Smooth muscle cell (in vitro differentiated cells): ENCODE measurements at regions not wholly inside any gene's neighbourhood (a gene's known extent, or its start where the extent isn't known, plus 50 kb on each side); places are given as distances from the start of the nearest gene placed in this dataset.

Experiments
- DNase-seq: peaks from one replicate; lab custom pipeline; 2025; ENCODE audit not compliant: unreplicated experiment; lab: John Stamatoyannopoulos, UW
- H2AFZ ChIP-seq: fragments of 200-600 bp; sonication (generic); 2 replicates; pipeline ENCODE4 v1.6.0; 2016; ENCODE audit warnings: antibody characterized with exemption, low read depth, mild to moderate bottlenecking
- H3F3A ChIP-seq: fragments of 200-600 bp; sonication (generic); 2 replicates; pipeline ENCODE4 v1.6.0; 2017; ENCODE audit warnings: antibody characterized with exemption, low read depth
- H3K27ac ChIP-seq: fragments of 200-600 bp; sonication (generic); 2 replicates; pipeline ENCODE4 v1.5.1; 2016; ENCODE audit warnings: low read depth, mild to moderate bottlenecking
- H3K27me3 ChIP-seq: fragments of 200-600 bp; sonication (generic); 2 replicates; pipeline ENCODE4 v1.6.1; 2016; ENCODE audit warnings: low read depth, mild to moderate bottlenecking
- H3K36me3 ChIP-seq: fragments of 200-600 bp; sonication (generic); 2 replicates; pipeline ENCODE4 v1.5.1; 2016; ENCODE audit warnings: low read depth
- H3K4me1 ChIP-seq: fragments of 200-600 bp; sonication (generic); 2 replicates; pipeline ENCODE4 v1.5.1; 2016; ENCODE audit warnings: low read depth
- H3K4me2 ChIP-seq: fragments of 200-600 bp; sonication (generic); 2 replicates; pipeline ENCODE4 v1.6.0; 2016; ENCODE audit warnings: mild to moderate bottlenecking
- H3K4me3 ChIP-seq: fragments of 200-600 bp; sonication (generic); 2 replicates; pipeline ENCODE4 v1.5.1; 2016; ENCODE audit warnings: mild to moderate bottlenecking
- H3K79me2 ChIP-seq: fragments of 200-600 bp; sonication (generic); 2 replicates; pipeline ENCODE4 v1.6.0; 2016; ENCODE audit warnings: low read depth, mild to moderate bottlenecking
- H3K9ac ChIP-seq: fragments of 200-600 bp; sonication (generic); 2 replicates; pipeline ENCODE4 v1.6.0; 2016; ENCODE audit warnings: low read depth
- H3K9me3 ChIP-seq: fragments of 200-600 bp; sonication (generic); replicated peaks from 2 replicates; pipeline ENCODE4 v1.5.1; 2016; ENCODE audit warnings: low read depth
- H4K20me1 ChIP-seq: fragments of 200-600 bp; sonication (generic); 2 replicates; pipeline ENCODE4 v1.6.0; 2016; ENCODE audit warnings: low read depth
- CTCF ChIP-seq: fragments of 200-600 bp; sonication (generic); IDR thresholded peaks from 2 replicates; pipeline ENCODE4 v1.5.1; 2017; ENCODE audit warnings: borderline replicate concordance, mild to moderate bottlenecking, antibody characterized with exemption; ENCODE audit not compliant: insufficient read depth, poor library complexity, severe bottlenecking
- WGBS: methylation state at CpG from one replicate; pipeline ENCODE4 v1.1.7; 2016; ENCODE audit warnings: low lambda C conversion rate; 5-methylcytosine and 5-hydroxymethylcytosine counted together

GRCh38 chr5:101278917-101279316 lies 375.8 kb upstream of the ST8SIA4 start:
- no peak overlapping the region for H3K9ac ChIP-seq
- no peak overlapping the region for H3K4me3 ChIP-seq
- no peak for DNase-seq
- H3K9me3 ChIP-seq: no peaks in the 10 kb centered on the region
- no peak overlapping the region for H3K27ac ChIP-seq
- TF ChIP-seq CTCF: no peak
- no peak overlapping the region for H3K4me2 ChIP-seq
- no peak overlapping the region for H2AFZ ChIP-seq
- H3K4me1 ChIP-seq: no peaks in the 10 kb centered on the region
- no peaks in the 10 kb centered on the region for H3F3A ChIP-seq
- H3K27me3 ChIP-seq: no peaks in the 10 kb centered on the region
- WGBS: 88% methylated on average over 2 of the region's 2 CpGs
- H4K20me1 ChIP-seq: no peaks in the 10 kb centered on the region
- no peaks in the 10 kb centered on the region for H3K79me2 ChIP-seq
- no peaks in the 10 kb centered on the region for H3K36me3 ChIP-seq

- no peak for TF ChIP-seq CTCF
- no peak overlapping the region for H3K9ac ChIP-seq
- no peaks in the 10 kb centered on the region for H3K4me1 ChIP-seq
- no peak overlapping the region for H3K4me3 ChIP-seq
- DNase-seq: no peak
- no peak overlapping the region for H2AFZ ChIP-seq
- H3K4me2 ChIP-seq: no peak overlapping the region
- H4K20me1 ChIP-seq: no peaks in the 10 kb centered on the region
- no peaks in the 10 kb centered on the region for H3F3A ChIP-seq
- H3K9me3 ChIP-seq: no peaks in the 10 kb centered on the region
- 69% methylated on average over 5 of the region's 5 CpGs for WGBS
- no peaks in the 10 kb centered on the region for H3K27me3 ChIP-seq
- no peak overlapping the region for H3K27ac ChIP-seq
- no peaks in the 10 kb centered on the region for H3K36me3 ChIP-seq
- H3K79me2 ChIP-seq: no peaks in the 10 kb centered on the region
These were observed 375.1 kb upstream of the ST8SIA4 start for GRCh38 chr5:101278011-101278687.

- Histone ChIP-seq H3K27ac (no peak overlapping the region), H2AFZ (no peak overlapping the region), H3K36me3 (no peaks in the 10 kb centered on the region), H3K4me2 (no peak overlapping the region), H4K20me1 (no peaks in the 10 kb centered on the region), H3K9me3 (no peaks in the 10 kb centered on the region), H3K79me2 (no peaks in the 10 kb centered on the region), H3K4me3 (no peak overlapping the region), H3K27me3 (no peaks in the 10 kb centered on the region), H3F3A (no peaks in the 10 kb centered on the region), H3K4me1 (no peaks in the 10 kb centered on the region), H3K9ac (no peak overlapping the region)
- no peak for TF ChIP-seq CTCF
- WGBS: 89% methylated on average over 2 of the region's 2 CpGs
- no peak for DNase-seq
These were observed 368.9 kb upstream of the ST8SIA4 start for GRCh38 chr5:101271945-101272344.

GRCh38 chr5:101271416-101271815 lies 368.3 kb upstream of the ST8SIA4 start:
- Histone ChIP-seq H4K20me1 (no peaks in the 10 kb centered on the region), H3K36me3 (no peaks in the 10 kb centered on the region), H3K27ac (no peak overlapping the region), H3K79me2 (no peaks in the 10 kb centered on the region), H3K4me2 (no peak overlapping the region), H3F3A (no peaks in the 10 kb centered on the region), H3K9ac (no peak overlapping the region), H3K4me1 (no peaks in the 10 kb centered on the region), H3K27me3 (no peaks in the 10 kb centered on the region), H3K9me3 (no peaks in the 10 kb centered on the region), H3K4me3 (no peak overlapping the region), H2AFZ (no peak overlapping the region)
- TF ChIP-seq CTCF: no peak
- DNase-seq: no peak
- 77% methylated on average over 2 of the region's 2 CpGs for WGBS
